Loucy (cell line): ENCODE measurements at regions not wholly inside any gene's neighbourhood (a gene's known extent, or its start where the extent isn't known, plus 50 kb on each side); places are given as distances from the start of the nearest gene placed in this dataset.

Experiments used
- H2AFZ ChIP-seq: fragments of 200-600 bp; sonication (generic); 2 replicates; pipeline ENCODE4 v1.6.0; 2016; ENCODE audit warnings: antibody characterized with exemption, mild to moderate bottlenecking, low read length, moderate library complexity
- H3F3A ChIP-seq: fragments of 200-600 bp; 2 replicates; pipeline ENCODE4 v1.6.0; 2016; ENCODE audit warnings: antibody characterized with exemption, low read depth, mild to moderate bottlenecking
- H3K27me3 ChIP-seq: fragments of 200-600 bp; sonication (generic); 2 replicates; pipeline ENCODE4 v1.6.1; 2014; ENCODE audit warnings: low read length, mild to moderate bottlenecking; ENCODE audit not compliant: insufficient read depth, poor library complexity, severe bottlenecking
- H3K36me3 ChIP-seq: fragments of 200-600 bp; sonication (generic); 2 replicates; pipeline ENCODE4 v1.6.1; 2016; ENCODE audit warnings: low read length; ENCODE audit not compliant: insufficient read depth
- H3K4me1 ChIP-seq: fragments of 200-600 bp; sonication (generic); 2 replicates; pipeline ENCODE4 v1.5.1; 2014; ENCODE audit warnings: low read length, mild to moderate bottlenecking; ENCODE audit not compliant: insufficient read depth, poor library complexity, severe bottlenecking
- H3K4me2 ChIP-seq: fragments of 200-600 bp; sonication (generic); 2 replicates; pipeline ENCODE4 v1.6.0; 2014; ENCODE audit warnings: antibody characterized with exemption, low read length, low read depth, mild to moderate bottlenecking; ENCODE audit not compliant: poor library complexity, severe bottlenecking
- H3K4me3 ChIP-seq: fragments of 200-600 bp; sonication (generic); 2 replicates; pipeline ENCODE4 v1.5.1; 2014; ENCODE audit warnings: low read length, mild to moderate bottlenecking, mixed read lengths; ENCODE audit not compliant: poor library complexity, severe bottlenecking
- H3K79me2 ChIP-seq: fragments of 200-600 bp; sonication (generic); 2 replicates; pipeline ENCODE4 v1.6.1; 2014; ENCODE audit warnings: low read length; ENCODE audit not compliant: insufficient read depth
- H3K9ac ChIP-seq: fragments of 200-600 bp; sonication (generic); 2 replicates; pipeline ENCODE4 v1.6.0; 2014; ENCODE audit warnings: mild to moderate bottlenecking, low read depth, low read length, moderate library complexity; ENCODE audit not compliant: poor library complexity, severe bottlenecking
- H3K9me2 ChIP-seq: fragments of 200-600 bp; sonication (generic); replicated peaks from 2 replicates; pipeline ENCODE4 v1.6.1; 2016; ENCODE audit warnings: low read depth, low read length, mixed read lengths
- H3K9me3 ChIP-seq: fragments of 200-600 bp; sonication (generic); 2 replicates; pipeline ENCODE4 v1.6.1; 2014; ENCODE audit warnings: mild to moderate bottlenecking, antibody characterized with exemption, low read length, low read depth; ENCODE audit not compliant: insufficient read depth
- H4K20me1 ChIP-seq: fragments of 200-600 bp; sonication (generic); 2 replicates; pipeline ENCODE4 v1.6.0; 2014; ENCODE audit warnings: antibody characterized with exemption, low read length, mild to moderate bottlenecking; ENCODE audit not compliant: insufficient read depth, poor library complexity, severe bottlenecking
- EZH2phosphoT487 ChIP-seq: fragments of 200-600 bp; IDR thresholded peaks from 2 replicates; pipeline ENCODE4 v1.6.1; 2018; ENCODE audit warnings: antibody characterized with exemption, mild to moderate bottlenecking, moderate library complexity, borderline replicate concordance
- TF ChIP-seq, protein P1 (sequence below): fragments of 200-600 bp; sonication (generic); conservative IDR thresholded peaks from 2 replicates; pipeline ENCODE4 v1.5.1; 2014; ENCODE audit warnings: mild to moderate bottlenecking, antibody characterized with exemption, low read length

DNA sequence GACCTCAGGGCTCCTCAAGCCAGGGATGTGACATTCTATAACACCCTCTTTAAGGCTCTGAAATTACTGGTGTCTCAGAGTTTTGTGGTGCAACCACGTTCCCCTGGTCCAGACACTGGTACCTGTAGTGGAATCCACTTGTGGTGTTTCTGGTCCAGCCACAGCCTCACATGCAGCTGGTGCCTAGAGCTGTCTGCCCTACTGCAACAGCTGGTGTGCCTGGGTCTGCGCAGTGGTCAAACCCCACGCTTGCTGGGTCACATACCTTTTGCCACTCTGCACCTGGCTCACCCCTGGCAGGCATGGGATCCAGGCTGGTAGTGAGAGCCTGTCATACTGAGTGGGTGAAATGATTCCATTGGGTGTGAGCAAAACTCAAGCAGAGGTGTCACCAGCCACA, 1230.2 kb upstream of the EYS start:
- TF ChIP-seq, protein P1, sequence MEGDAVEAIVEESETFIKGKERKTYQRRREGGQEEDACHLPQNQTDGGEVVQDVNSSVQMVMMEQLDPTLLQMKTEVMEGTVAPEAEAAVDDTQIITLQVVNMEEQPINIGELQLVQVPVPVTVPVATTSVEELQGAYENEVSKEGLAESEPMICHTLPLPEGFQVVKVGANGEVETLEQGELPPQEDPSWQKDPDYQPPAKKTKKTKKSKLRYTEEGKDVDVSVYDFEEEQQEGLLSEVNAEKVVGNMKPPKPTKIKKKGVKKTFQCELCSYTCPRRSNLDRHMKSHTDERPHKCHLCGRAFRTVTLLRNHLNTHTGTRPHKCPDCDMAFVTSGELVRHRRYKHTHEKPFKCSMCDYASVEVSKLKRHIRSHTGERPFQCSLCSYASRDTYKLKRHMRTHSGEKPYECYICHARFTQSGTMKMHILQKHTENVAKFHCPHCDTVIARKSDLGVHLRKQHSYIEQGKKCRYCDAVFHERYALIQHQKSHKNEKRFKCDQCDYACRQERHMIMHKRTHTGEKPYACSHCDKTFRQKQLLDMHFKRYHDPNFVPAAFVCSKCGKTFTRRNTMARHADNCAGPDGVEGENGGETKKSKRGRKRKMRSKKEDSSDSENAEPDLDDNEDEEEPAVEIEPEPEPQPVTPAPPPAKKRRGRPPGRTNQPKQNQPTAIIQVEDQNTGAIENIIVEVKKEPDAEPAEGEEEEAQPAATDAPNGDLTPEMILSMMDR = no peak
- TF ChIP-seq EZH2phosphoT487 = no peak
- Histone ChIP-seq H3K36me3 (no peaks in the 10 kb centered on the region), H3K27me3 (no peaks in the 10 kb centered on the region), H3K4me2 (no peak overlapping the region), H3K4me1 (no peaks in the 10 kb centered on the region), H2AFZ (no peak overlapping the region), H4K20me1 (no peaks in the 10 kb centered on the region), H3K4me3 (no peak overlapping the region), H3F3A (no peaks in the 10 kb centered on the region), H3K9me3 (no peaks in the 10 kb centered on the region), H3K79me2 (no peaks in the 10 kb centered on the region), H3K9me2 (no peaks in the 10 kb centered on the region), H3K9ac (no peak overlapping the region)

DNA sequence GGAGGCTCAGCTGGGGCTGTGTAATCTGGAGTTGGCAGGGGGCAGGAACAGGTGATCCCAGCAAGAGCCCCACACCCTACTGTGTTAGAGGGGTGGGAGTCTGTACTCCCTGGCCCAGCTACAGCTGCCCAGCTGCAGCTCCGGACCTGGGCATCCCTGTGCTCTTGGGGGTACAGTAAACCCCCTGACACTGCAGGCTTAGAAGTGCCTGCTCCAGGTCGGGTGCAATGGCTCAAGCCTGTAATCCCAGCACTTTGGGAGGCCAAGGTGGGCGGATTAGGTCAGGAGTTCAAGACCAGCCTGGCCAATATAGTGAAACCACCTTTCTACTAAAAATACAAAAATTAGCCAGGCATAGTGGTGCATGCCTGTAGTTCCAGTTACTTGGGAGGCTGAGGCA, 1228.6 kb upstream of the EYS start:
- H3K9ac ChIP-seq = no peak overlapping the region
- no peaks in the 10 kb centered on the region for H3K36me3 ChIP-seq
- H3K9me3 ChIP-seq = no peaks in the 10 kb centered on the region
- no peak overlapping the region for H3K4me3 ChIP-seq
- H3K4me1 ChIP-seq = no peaks in the 10 kb centered on the region
- TF ChIP-seq, protein P1 = no peak
- TF ChIP-seq EZH2phosphoT487 = no peak
- H4K20me1 ChIP-seq = no peaks in the 10 kb centered on the region
- no peak overlapping the region for H3K4me2 ChIP-seq
- no peaks in the 10 kb centered on the region for H3F3A ChIP-seq
- no peaks in the 10 kb centered on the region for H3K27me3 ChIP-seq
- H2AFZ ChIP-seq = no peak overlapping the region
- H3K79me2 ChIP-seq = no peaks in the 10 kb centered on the region
- no peaks in the 10 kb centered on the region for H3K9me2 ChIP-seq

DNA sequence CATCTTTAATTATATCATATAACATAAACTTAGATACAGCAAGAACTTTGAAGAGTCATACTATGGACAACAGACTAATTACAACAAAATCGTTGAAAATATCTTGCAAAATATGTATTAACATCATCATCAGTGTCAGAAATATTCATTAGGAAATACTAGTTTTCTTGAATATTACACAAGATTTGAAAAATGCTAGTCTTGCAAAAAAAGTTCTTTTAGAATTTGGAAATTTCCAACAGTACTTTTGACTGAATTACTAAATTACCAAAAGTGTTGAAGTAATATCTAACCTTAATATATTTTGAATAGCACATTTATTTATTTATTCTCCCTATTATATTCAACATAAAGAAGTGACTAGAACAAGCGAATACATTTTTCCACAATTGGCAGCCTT, 1224.8 kb upstream of the EYS start:
- no peaks in the 10 kb centered on the region for H3K36me3 ChIP-seq
- H3K4me3 ChIP-seq = no peak overlapping the region
- H3K4me1 ChIP-seq = no peaks in the 10 kb centered on the region
- H2AFZ ChIP-seq = no peak overlapping the region
- no peak for TF ChIP-seq EZH2phosphoT487
- TF ChIP-seq, protein P1 = no peak
- no peaks in the 10 kb centered on the region for H3K27me3 ChIP-seq
- no peaks in the 10 kb centered on the region for H3F3A ChIP-seq
- H4K20me1 ChIP-seq = no peaks in the 10 kb centered on the region
- no peaks in the 10 kb centered on the region for H3K79me2 ChIP-seq
- no peak overlapping the region for H3K9ac ChIP-seq
- no peaks in the 10 kb centered on the region for H3K9me2 ChIP-seq
- no peak overlapping the region for H3K4me2 ChIP-seq
- no peaks in the 10 kb centered on the region for H3K9me3 ChIP-seq
